Testis (tissue), 2 donors: ENCODE measurements at regions not wholly inside any gene's neighbourhood (a gene's known extent, or its start where the extent isn't known, plus 50 kb on each side); places are given as distances from the start of the nearest gene placed in this dataset.

ENCODE experiments used
- DNase-seq: peaks from one replicate; pipeline ENCODE4 v3.0.0-alpha.2; 2019
- H3K27ac ChIP-seq, 2 donors: fragments of 200-600 bp; sonication (generic); one replicate each; pipeline ENCODE4 v1.5.1; 2019
- H3K27me3 ChIP-seq: fragments of 200-600 bp; sonication (generic); one replicate; pipeline ENCODE4 v1.5.1; 2019
- H3K36me3 ChIP-seq: fragments of 200-600 bp; sonication (generic); one replicate; pipeline ENCODE4 v1.5.1; 2017; ENCODE audit warnings: low read depth; ENCODE audit errors: missing control alignments
- H3K4me1 ChIP-seq: fragments of 200-600 bp; sonication (generic); one replicate; pipeline ENCODE4 v1.5.1; 2019
- H3K4me3 ChIP-seq, 2 donors: fragments of 200-600 bp; sonication (generic); one replicate each; pipeline ENCODE4 v1.5.1; 2017 to 2019
- H3K9me3 ChIP-seq: fragments of 200-600 bp; sonication (generic); one replicate; pipeline ENCODE4 v1.5.1; 2017
- POLR2A ChIP-seq: fragments of 450-650 bp; IDR thresholded peaks from one replicate; pipeline ENCODE4 v1.6.1; 2017; ENCODE audit warnings: antibody characterized with exemption, mild to moderate bottlenecking, moderate library complexity
- WGBS, 2 donors: methylation state at CpG; one replicate each; pipeline ENCODE4 v1.1.5; 2018; 5-methylcytosine and 5-hydroxymethylcytosine counted together
- intact Hi-C: fragments of 100-400 bp; cut with DNase I; formaldehyde crosslinking; loops from one replicate; pipeline ENCODE4 v1.15.1; 2023; ENCODE audit warnings: low total_unique reads
- TF ChIP-seq, protein P1 (sequence below), 3 experiments: fragments of 450-650 bp in 2 of 3; fragments of 200-600 bp in 1 of 3; sonication (generic) in 1 of 3; IDR thresholded peaks; one replicate each; pipeline ENCODE4 v1.5.1; 2016 to 2019; ENCODE audit warnings: antibody characterized with exemption in 3 of 3, mild to moderate bottlenecking in 2 of 3, moderate library complexity in 1 of 3

DNA sequence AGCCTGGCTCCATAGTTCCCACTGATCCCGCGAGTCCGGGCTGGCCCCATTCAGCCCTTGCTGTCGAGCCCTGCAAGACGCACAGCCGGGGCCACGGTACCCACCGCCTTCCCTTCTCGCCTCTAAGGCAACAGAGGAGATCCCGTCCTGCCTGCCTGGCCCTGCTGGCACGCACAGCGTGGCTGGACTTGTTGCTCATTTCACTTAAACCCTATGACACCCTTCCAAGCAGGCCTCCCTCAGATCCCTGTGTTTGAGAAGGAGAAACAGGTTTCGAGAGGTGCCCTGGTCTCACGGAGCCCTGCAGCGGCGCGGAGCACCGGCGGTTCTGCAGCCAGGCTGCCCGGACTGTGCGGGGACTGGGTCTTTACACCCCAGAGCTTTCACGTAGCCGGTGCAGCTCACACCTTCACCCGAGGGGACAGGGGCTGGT is 1048.4 kb downstream of the BRD1 start:
- no peaks in the 10 kb centered on the region for H3K36me3 ChIP-seq

DNA sequence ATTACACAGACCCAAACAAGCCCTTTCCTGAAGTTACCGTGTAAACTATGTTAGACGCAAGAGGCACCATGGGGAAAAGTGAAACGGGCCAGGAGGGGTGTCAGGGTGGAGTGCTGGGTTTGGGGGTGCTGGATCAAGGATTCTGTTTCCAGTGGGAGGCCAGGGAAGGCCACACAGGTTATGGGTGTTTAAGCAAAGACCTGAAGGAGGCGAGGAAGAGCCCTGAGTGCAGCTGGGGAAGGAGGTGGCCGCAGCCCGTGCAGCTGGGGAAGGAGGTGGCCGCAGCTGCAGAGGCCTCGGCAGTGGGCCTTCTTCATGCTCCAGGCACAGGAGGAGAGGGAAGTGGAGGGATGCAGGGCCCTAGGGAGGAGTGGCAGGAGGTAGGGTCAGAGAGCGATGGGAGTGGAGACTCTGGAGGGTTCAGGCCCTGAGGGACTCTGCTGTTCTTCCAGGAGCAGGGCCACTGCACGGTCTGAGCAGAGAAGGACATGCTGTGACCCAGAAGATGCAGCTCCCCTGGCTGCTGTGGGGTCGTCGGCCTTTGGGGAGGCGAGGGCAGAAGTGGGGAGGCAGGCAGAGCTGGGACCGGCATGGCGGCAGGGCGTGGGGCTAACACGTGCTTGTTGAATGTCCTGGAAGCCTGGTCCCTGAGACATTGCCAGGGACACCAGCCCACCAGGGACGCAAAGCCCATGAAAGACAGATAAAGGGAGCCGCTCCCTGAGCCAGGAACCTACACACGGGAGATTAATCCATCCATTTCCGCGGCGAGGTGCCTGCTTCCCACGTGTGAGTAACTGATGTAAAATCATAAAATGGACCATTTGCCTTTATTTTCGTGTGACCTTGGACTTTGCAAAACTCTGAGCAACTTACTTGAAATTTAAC is 1049.1 kb downstream of the BRD1 start:
- TF ChIP-seq, protein P1, sequence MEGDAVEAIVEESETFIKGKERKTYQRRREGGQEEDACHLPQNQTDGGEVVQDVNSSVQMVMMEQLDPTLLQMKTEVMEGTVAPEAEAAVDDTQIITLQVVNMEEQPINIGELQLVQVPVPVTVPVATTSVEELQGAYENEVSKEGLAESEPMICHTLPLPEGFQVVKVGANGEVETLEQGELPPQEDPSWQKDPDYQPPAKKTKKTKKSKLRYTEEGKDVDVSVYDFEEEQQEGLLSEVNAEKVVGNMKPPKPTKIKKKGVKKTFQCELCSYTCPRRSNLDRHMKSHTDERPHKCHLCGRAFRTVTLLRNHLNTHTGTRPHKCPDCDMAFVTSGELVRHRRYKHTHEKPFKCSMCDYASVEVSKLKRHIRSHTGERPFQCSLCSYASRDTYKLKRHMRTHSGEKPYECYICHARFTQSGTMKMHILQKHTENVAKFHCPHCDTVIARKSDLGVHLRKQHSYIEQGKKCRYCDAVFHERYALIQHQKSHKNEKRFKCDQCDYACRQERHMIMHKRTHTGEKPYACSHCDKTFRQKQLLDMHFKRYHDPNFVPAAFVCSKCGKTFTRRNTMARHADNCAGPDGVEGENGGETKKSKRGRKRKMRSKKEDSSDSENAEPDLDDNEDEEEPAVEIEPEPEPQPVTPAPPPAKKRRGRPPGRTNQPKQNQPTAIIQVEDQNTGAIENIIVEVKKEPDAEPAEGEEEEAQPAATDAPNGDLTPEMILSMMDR (IDR thresholded peaks at IDR 0.05): no peak
- TF ChIP-seq POLR2A: no peak
- 67 to 84% methylated on average over 23 to 25 of the region's 25 CpGs for WGBS, 2 donors
- intact Hi-C loops: no loop called here
- no peaks in the 10 kb centered on the region for H3K9me3 ChIP-seq
- no peak for DNase-seq
- H3K27me3 ChIP-seq: no peaks in the 10 kb centered on the region
- no peaks in the 10 kb centered on the region for H3K4me1 ChIP-seq
- H3K27ac ChIP-seq: no peak overlapping the region
- H3K4me3 ChIP-seq: no peak overlapping the region
- no peaks in the 10 kb centered on the region for H3K36me3 ChIP-seq

More for the DNA sequence above, 1048.4 kb downstream of the BRD1 start:
- DNase-seq: no peak
- TF ChIP-seq POLR2A: no peak
- Histone ChIP-seq H3K27me3 (no peaks in the 10 kb centered on the region), H3K9me3 (no peaks in the 10 kb centered on the region), H3K27ac (no peak overlapping the region), H3K4me3 (no peak overlapping the region), H3K4me1 (no peaks in the 10 kb centered on the region)
- intact Hi-C loops: no loop called here
- 61 to 70% methylated on average over 24 of the region's 24 CpGs for WGBS, 2 donors

DNA sequence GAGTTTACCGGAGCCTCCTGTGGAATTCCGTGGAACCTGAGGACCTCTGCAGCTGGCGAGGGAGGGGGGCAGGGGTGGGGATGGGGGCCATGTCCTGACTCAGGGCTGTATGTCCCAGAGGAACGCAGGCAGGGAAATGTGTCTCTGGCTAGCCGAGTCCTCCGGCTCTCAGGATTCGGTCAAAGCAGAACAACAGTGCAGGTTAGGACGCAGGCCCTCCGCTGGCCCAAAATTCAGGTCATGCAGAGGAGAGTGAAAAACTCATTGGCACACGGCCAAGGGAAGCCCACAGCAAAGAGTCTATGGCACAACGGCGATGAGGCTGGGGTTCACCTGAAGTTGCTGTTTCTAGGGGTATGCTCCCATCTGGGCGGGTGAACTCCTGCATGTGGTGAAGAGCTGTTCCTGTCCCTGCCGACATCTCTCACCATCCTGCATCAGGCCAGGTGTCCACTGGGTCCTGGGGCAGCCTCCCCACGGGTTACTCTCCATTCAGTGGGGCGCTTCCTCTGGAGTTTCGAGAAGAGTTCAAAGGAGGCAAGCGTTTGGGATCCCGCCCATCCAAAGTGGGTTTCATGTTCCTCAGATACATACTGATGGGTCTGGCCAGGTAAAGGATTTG is 1055.3 kb downstream of the BRD1 start:
- DNase-seq: no peak
- intact Hi-C loops: no loop called here
- 87 to 89% methylated on average over 18 to 19 of the region's 19 CpGs for WGBS, 2 donors
- H3K36me3 ChIP-seq: no peaks in the 10 kb centered on the region
- H3K27me3 ChIP-seq: no peaks in the 10 kb centered on the region
- no peaks in the 10 kb centered on the region for H3K4me1 ChIP-seq
- H3K9me3 ChIP-seq: no peaks in the 10 kb centered on the region
- H3K27ac ChIP-seq: no peak overlapping the region
- H3K4me3 ChIP-seq: no peak overlapping the region
- no peak for TF ChIP-seq POLR2A
- TF ChIP-seq, protein P1 (IDR thresholded peaks at IDR 0.05): no peak

DNA sequence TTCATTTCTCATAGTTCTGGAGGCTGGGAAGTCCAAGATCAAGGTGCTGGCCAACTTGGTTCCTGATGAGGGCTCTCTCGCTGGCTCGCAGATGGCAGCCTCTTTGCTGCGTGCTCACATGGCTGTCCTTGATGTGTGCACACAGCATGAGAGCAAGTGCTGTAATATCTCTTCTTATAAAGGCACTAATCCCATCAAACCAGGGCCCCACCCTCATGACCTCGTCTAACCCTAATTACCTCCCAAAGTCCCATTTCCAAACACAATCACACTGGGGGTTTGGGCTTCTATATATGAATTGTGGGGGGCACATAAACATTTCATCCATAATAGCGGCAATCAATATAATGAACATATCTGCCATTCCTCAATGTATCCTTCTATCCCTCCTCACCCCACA is 1062.1 kb downstream of the BRD1 start:
- H3K27me3 ChIP-seq: no peaks in the 10 kb centered on the region
- intact Hi-C loops: no loop called here
- H3K36me3 ChIP-seq: no peaks in the 10 kb centered on the region
- H3K27ac ChIP-seq: no peak overlapping the region
- H3K4me3 ChIP-seq: no peak overlapping the region
- WGBS, 2 donors: 92 to 94% methylated on average over 5 of the region's 5 CpGs
- no peaks in the 10 kb centered on the region for H3K4me1 ChIP-seq
- no peaks in the 10 kb centered on the region for H3K9me3 ChIP-seq
- no peak for DNase-seq
- TF ChIP-seq POLR2A: no peak
- TF ChIP-seq, protein P1 (IDR thresholded peaks at IDR 0.05): no peak

DNA sequence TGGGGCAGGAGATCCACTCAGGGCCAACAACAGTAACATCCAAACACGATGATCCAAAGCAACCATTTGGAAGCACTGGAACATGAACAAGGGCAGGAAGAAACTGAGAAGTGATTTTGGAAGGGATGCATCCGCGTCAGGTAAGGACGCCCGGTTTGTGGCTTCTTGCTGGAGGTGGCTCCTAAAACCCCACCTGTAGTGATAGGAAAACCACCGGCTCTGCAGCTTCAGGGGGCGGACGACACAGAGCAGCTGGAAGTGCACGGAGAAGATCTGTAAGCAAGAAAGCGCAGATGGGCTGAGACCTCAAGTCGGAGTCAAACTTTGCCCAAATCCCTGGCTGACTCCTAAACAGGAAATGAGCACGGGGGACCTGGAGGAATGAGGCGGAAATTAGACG is 1066.1 kb downstream of the BRD1 start:
- Histone ChIP-seq H3K4me1 (no peaks in the 10 kb centered on the region), H3K27ac (no peak overlapping the region), H3K36me3 (no peaks in the 10 kb centered on the region), H3K9me3 (no peaks in the 10 kb centered on the region), H3K27me3 (no peaks in the 10 kb centered on the region), H3K4me3 (no peak overlapping the region)
- no peak for DNase-seq
- intact Hi-C loops: no loop called here
- no peak for TF ChIP-seq POLR2A
- TF ChIP-seq, protein P1 (IDR thresholded peaks at IDR 0.05): no peak
- WGBS, 2 donors: 88 to 89% methylated on average over 14 of the region's 14 CpGs
